ENCODE measurements at regions not wholly inside any gene's neighbourhood (a gene's known extent, or its start where the extent isn't known, plus 50 kb on each side); places are given as distances from the start of the nearest gene placed in this dataset.

- Histone ChIP-seq H3K4me1 (ENCODE audit: insufficient read depth) (peaks cover 18% of the 10 kb centered on the region), H3K36me3 (ENCODE audit: low read depth) (no peaks in the 10 kb centered on the region), H3K27me3 (replicated peaks; ENCODE audit: insufficient read depth) (no peaks in the 10 kb centered on the region), H4K20me1 (ENCODE audit: insufficient read depth) (no peaks in the 10 kb centered on the region), H3F3A (ENCODE audit: insufficient read depth) (peaks cover 30% of the 10 kb centered on the region), H3K79me2 (ENCODE audit: insufficient read depth) (no peaks in the 10 kb centered on the region), H3K27ac (no peak overlapping the region), H3K9me3 (ENCODE audit: low read depth) (no peaks in the 10 kb centered on the region), H3K9ac (no peak overlapping the region), H2AFZ (no peak overlapping the region), H3K4me3 (no peak overlapping the region), H3K4me2 (ENCODE audit: unreplicated experiment) (no peak overlapping the region), H3K9me2 (ENCODE audit: insufficient read depth) (no peaks in the 10 kb centered on the region)
- in situ Hi-C loops (cut with MboI): no loop called here
- 94 to 96% methylated on average over 4 of the region's 4 CpGs for WGBS, 2 experiments (ENCODE audit: low coverage in 1 of 2, low lambda C conversion rate in 2 of 2, missing lambda C conversion rate in 2 of 2)
- DNase-seq: no peak
- TF ChIP-seq EZH2 (IDR thresholded peaks at IDR 0.05; ENCODE audit: insufficient read depth, poor library complexity, severe bottlenecking): no peak
These were observed 550.4 kb downstream of the EBF1 start for GRCh38 chr5:158549311-158549710.

GRCh38 chr5:158546748-158547147, 553.0 kb downstream of the EBF1 start:
- Histone ChIP-seq H3K4me1 (ENCODE audit: insufficient read depth) (peaks cover 9% of the 10 kb centered on the region), H3K27ac (no peak overlapping the region), H3K4me2 (ENCODE audit: unreplicated experiment) (no peak overlapping the region), H3K9me2 (ENCODE audit: insufficient read depth) (no peaks in the 10 kb centered on the region), H3F3A (ENCODE audit: insufficient read depth) (peaks cover 20% of the 10 kb centered on the region), H2AFZ (no peak overlapping the region), H3K36me3 (ENCODE audit: low read depth) (no peaks in the 10 kb centered on the region), H3K9ac (no peak overlapping the region), H4K20me1 (ENCODE audit: insufficient read depth) (no peaks in the 10 kb centered on the region), H3K27me3 (replicated peaks; ENCODE audit: insufficient read depth) (no peaks in the 10 kb centered on the region), H3K4me3 (no peak overlapping the region), H3K79me2 (ENCODE audit: insufficient read depth) (no peaks in the 10 kb centered on the region), H3K9me3 (ENCODE audit: low read depth) (no peaks in the 10 kb centered on the region)
- TF ChIP-seq EZH2 (IDR thresholded peaks at IDR 0.05; ENCODE audit: insufficient read depth, poor library complexity, severe bottlenecking) (no peak), EZH2phosphoT487 (IDR thresholded peaks at IDR 0.05; ENCODE audit: insufficient read depth, low read depth) (no peak)
- 19 to 33% methylated on average over 9 of the region's 9 CpGs for WGBS, 2 experiments (ENCODE audit: low coverage in 1 of 2, low lambda C conversion rate in 2 of 2, missing lambda C conversion rate in 2 of 2)
- in situ Hi-C loops (cut with MboI): no loop called here
- DNase-seq: peak; percentile 53

- no peak overlapping the region for H3K9ac ChIP-seq
- H3K9me3 ChIP-seq (ENCODE audit: low read depth): no peaks in the 10 kb centered on the region
- in situ Hi-C loops (cut with MboI): no loop called here
- no peak overlapping the region for H3K4me2 ChIP-seq (ENCODE audit: unreplicated experiment)
- no peak overlapping the region for H2AFZ ChIP-seq
- no peaks in the 10 kb centered on the region for H3K9me2 ChIP-seq (ENCODE audit: insufficient read depth)
- no peaks in the 10 kb centered on the region for H3K27me3 ChIP-seq (replicated peaks; ENCODE audit: insufficient read depth)
- peaks cover 9% of the 10 kb centered on the region for H3K4me1 ChIP-seq (ENCODE audit: insufficient read depth)
- WGBS, 2 experiments (ENCODE audit: low coverage in 1 of 2, low lambda C conversion rate in 2 of 2, missing lambda C conversion rate in 2 of 2): 64 to 71% methylated on average over 2 of the region's 2 CpGs
- H3K27ac ChIP-seq: no peak overlapping the region
- H3F3A ChIP-seq (ENCODE audit: insufficient read depth): peaks cover 20% of the 10 kb centered on the region
- TF ChIP-seq EZH2phosphoT487 (IDR thresholded peaks at IDR 0.05; ENCODE audit: insufficient read depth, low read depth) (no peak), EZH2 (IDR thresholded peaks at IDR 0.05; ENCODE audit: insufficient read depth, poor library complexity, severe bottlenecking) (no peak)
- no peak overlapping the region for H3K4me3 ChIP-seq
- no peaks in the 10 kb centered on the region for H4K20me1 ChIP-seq (ENCODE audit: insufficient read depth)
- H3K79me2 ChIP-seq (ENCODE audit: insufficient read depth): no peaks in the 10 kb centered on the region
- no peak for DNase-seq
- no peaks in the 10 kb centered on the region for H3K36me3 ChIP-seq (ENCODE audit: low read depth)
These were observed 553.7 kb downstream of the EBF1 start for GRCh38 chr5:158545949-158546530.

GRCh38 chr5:158544388-158545339, 555.1 kb downstream of the EBF1 start:
- Histone ChIP-seq H3K4me3 (no peak overlapping the region), H3K9me2 (ENCODE audit: insufficient read depth) (no peaks in the 10 kb centered on the region), H3K27me3 (replicated peaks; ENCODE audit: insufficient read depth) (no peaks in the 10 kb centered on the region), H3K27ac (0 out of 2 replicates have a peak overlapping the region, but pooled peaks have one; percentile 56), H3F3A (ENCODE audit: insufficient read depth) (peaks cover 20% of the 10 kb centered on the region), H3K4me1 (ENCODE audit: insufficient read depth) (peaks cover 9% of the 10 kb centered on the region), H4K20me1 (ENCODE audit: insufficient read depth) (no peaks in the 10 kb centered on the region), H2AFZ (no peak overlapping the region), H3K79me2 (ENCODE audit: insufficient read depth) (no peaks in the 10 kb centered on the region), H3K9ac (no peak overlapping the region), H3K9me3 (ENCODE audit: low read depth) (no peaks in the 10 kb centered on the region), H3K36me3 (ENCODE audit: low read depth) (no peaks in the 10 kb centered on the region), H3K4me2 (ENCODE audit: unreplicated experiment) (no peak overlapping the region)
- TF ChIP-seq EZH2 (IDR thresholded peaks at IDR 0.05; ENCODE audit: insufficient read depth, poor library complexity, severe bottlenecking) (no peak), EZH2phosphoT487 (IDR thresholded peaks at IDR 0.05; ENCODE audit: insufficient read depth, low read depth) (no peak)
- no peak for DNase-seq
- in situ Hi-C loops (cut with MboI): no loop called here
- 93 to 95% methylated on average over 3 of the region's 3 CpGs for WGBS, 2 experiments (ENCODE audit: low coverage in 1 of 2, low lambda C conversion rate in 2 of 2, missing lambda C conversion rate in 2 of 2)

Measured in GM23248 (cell line).